ENCODE measurements at regions not wholly inside any gene's neighbourhood (a gene's known extent, or its start where the extent isn't known, plus 50 kb on each side); places are given as distances from the start of the nearest gene placed in this dataset.

GRCh38 chr2:2763351-2764000 lies 432.4 kb upstream of the MYT1L start:
- TF ChIP-seq CTCF (IDR thresholded peaks at IDR 0.05) (no peak), EZH2 (IDR thresholded peaks at IDR 0.05; ENCODE audit: borderline replicate concordance, insufficient read depth, low read depth, low read length, poor library complexity, severe bottlenecking) (no peak)
